GM12872 (cell line): ENCODE measurements at regions not wholly inside any gene's neighbourhood (a gene's known extent, or its start where the extent isn't known, plus 50 kb on each side); places are given as distances from the start of the nearest gene placed in this dataset.

ENCODE experiments used
- TF ChIP-seq, protein P1 (sequence below): IDR thresholded peaks from 3 replicates; pipeline ENCODE4 v1.5.1; 2011; ENCODE audit warnings: low read depth, mild to moderate bottlenecking, low read length, moderate library complexity; ENCODE audit not compliant: insufficient read depth

DNA sequence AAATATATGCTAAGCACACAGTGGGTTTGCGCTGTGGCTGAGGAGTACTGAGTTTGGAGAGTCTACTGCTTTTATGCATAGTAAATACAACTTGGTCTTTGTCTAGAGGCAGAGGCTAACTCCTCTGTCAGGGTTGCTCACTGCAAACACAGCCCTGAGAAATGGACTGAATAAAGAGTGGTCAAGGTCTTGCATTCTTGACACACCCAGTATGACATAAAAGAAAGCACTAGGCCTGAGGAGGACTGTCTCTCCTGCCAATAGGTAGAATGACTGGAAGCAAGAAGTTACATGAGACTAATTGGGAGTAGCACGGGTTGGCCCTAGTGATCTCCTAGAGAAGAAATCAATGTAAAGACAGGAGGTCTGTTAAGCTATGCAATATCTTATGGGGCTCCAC lies 367.2 kb upstream of the B3GALT2 start:
- TF ChIP-seq, protein P1, sequence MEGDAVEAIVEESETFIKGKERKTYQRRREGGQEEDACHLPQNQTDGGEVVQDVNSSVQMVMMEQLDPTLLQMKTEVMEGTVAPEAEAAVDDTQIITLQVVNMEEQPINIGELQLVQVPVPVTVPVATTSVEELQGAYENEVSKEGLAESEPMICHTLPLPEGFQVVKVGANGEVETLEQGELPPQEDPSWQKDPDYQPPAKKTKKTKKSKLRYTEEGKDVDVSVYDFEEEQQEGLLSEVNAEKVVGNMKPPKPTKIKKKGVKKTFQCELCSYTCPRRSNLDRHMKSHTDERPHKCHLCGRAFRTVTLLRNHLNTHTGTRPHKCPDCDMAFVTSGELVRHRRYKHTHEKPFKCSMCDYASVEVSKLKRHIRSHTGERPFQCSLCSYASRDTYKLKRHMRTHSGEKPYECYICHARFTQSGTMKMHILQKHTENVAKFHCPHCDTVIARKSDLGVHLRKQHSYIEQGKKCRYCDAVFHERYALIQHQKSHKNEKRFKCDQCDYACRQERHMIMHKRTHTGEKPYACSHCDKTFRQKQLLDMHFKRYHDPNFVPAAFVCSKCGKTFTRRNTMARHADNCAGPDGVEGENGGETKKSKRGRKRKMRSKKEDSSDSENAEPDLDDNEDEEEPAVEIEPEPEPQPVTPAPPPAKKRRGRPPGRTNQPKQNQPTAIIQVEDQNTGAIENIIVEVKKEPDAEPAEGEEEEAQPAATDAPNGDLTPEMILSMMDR = no peak

DNA sequence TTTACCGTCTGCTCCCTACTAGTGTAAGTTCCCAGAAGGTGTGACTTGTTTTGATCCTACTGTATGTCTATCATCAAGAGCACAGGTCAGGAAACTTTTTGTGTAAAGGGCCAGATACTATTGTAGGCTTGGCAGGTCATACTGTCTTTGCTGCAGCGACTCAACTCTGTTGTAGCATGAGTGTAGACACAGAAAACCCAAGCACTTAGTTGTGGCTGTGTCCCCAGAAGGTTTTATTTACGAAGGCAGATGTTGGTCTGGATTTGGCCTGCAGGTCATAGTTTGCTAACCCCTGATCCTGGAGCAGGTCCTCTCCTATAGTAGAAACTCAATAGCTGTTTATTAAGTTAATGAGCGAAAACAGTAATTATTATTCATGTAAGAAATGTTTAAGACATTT lies 365.9 kb upstream of the B3GALT2 start:
- TF ChIP-seq, protein P1 = no peak

DNA sequence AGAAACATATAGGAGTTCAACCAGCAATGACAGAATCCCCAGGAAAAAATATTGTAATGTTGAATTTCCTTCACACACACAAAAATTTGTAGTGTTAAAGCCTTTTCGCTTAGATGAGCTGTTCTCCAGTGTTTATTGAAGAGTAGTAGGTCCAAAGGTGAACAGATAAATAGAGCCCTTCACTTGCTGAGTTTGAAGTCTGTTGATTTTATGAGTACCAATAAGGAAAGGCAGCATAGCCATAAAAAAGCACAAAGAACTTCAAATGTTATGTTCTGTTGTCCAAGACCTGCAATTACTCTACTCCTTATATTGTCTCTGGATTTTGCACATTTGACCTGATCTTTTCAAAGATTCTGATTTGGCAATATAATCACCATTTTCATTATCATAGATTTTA lies 362.7 kb upstream of the B3GALT2 start:
- TF ChIP-seq, protein P1 = no peak

DNA sequence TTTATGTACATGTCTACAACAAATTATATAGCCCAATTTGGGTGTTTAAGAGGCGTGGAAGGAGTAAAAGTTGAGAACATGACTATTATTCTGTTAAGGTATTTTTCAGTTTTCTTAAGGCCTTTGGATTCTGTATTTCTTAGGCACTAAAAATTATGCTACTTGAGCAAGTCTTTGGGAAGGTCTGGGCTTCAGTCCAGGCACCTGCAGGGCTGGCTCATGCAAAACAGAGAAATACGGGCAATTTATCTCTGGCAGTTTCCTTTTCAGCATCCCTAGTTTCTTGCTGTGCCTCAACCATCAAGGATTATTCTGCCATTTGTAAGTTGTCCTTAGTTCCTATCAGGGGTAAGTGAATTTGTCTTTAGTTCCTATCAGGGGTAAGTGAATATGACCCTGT lies 358.8 kb upstream of the B3GALT2 start:
- TF ChIP-seq, protein P1 = no peak

DNA sequence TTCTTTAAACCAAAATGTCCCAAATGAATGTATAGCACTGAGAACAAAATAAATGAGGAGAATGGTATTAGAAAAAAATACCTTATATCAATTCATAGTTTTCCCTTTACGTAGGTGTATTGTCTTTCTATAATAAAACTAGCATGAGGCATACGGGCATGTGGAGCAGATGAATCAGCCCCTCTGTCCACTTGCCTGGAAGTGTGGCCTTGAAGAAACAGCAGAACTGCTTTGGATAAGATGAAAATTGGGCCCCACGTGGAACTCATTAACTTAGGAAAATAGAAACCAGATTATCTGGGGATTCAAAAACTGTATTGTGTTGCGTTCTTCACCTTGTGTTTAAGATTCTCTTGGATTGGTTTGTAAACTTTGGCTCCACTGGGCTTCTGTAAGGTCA lies 356.8 kb upstream of the B3GALT2 start:
- TF ChIP-seq, protein P1 = no peak

DNA sequence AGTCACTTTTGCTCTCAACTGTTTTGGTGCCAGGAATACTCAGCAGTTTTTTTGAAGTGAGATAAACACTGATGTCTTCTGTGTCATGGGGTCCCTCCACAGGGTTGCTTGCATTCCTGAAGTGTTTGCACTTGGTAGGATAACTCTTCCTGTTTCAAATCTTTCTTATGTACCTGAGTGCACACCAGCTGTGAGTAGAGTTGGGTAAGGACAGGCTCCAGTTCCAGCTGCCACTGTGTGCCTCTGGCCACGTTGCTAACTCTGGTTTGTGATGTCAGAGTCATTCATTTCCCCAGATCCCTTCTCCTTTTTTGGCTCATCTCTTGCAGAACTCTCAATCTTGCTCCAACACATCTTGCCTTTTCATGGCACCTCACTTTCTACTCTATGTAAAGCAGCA lies 356.3 kb upstream of the B3GALT2 start:
- TF ChIP-seq, protein P1 = no peak

DNA sequence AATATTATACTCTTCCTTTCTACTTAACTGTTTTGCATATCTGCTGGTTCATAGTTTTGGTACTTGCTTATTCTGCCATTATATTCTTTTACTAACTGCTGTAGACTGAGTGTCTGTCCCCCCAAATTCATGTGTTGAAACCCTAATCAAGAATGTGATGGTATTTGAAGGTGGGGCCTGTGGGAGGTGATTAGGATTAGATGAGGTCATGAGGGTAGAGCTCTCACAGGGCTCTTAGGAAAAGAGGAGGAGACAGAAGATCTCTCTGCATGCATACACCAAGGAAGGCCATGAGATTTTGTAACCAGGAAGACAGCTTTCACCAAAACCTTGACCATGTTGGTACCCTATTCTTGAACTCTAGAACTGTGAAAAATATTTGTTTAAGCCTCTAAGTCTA lies 354.1 kb upstream of the B3GALT2 start:
- TF ChIP-seq, protein P1 = no peak

DNA sequence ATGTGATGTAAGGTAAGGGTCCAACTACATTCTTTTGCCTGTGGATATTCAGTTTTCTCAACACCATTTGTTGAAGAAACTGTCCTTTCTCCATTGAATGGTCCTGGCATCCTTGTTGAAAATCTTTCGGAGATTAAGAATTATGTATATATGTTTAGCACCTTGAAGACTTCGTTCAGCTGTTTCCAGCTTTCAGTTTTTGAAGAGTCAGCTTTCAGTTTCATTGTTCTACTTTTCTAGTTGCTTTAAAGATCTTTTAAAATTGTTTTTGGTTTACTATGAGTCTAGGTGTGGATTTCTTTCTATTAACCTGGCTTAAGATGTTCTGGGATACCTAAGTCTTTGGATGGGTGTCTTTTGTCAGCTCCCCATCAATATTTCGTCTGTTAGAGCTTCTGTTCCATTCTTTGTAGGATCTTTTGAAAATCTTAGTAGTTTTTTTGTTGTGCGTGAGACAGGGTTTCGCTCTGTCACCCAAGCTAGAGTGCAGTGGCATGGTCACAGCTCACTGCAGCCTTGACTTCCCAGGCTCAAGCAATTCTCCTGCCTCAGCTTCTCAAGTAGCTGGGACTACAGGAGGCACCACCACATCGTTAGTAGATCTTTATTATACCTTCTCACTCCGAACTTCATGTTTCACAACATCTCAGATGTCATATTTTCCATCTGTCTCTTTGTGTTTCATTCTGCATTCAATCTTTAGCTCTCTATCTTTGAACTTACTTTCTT lies 353.5 kb upstream of the B3GALT2 start:
- TF ChIP-seq, protein P1 = no peak
